ENCODE measurements at regions not wholly inside any gene's neighbourhood (a gene's known extent, or its start where the extent isn't known, plus 50 kb on each side); places are given as distances from the start of the nearest gene placed in this dataset.

GRCh38 chr4:19368800-19369199, 882.9 kb upstream of the SLIT2 start:
- H3K36me3 ChIP-seq (ENCODE audit: insufficient read depth, low read length) = no peaks in the 10 kb centered on the region
- no peaks in the 10 kb centered on the region for H3K9me2 ChIP-seq (replicated peaks; ENCODE audit: low read depth, low read length)
- TF ChIP-seq CTCF (conservative IDR thresholded peaks at IDR 0.05; ENCODE audit: low read length) (no peak), EZH2phosphoT487 (IDR thresholded peaks at IDR 0.05; ENCODE audit: borderline replicate concordance) (no peak)
- H3K9me3 ChIP-seq (ENCODE audit: insufficient read depth, low read depth, low read length) = no peaks in the 10 kb centered on the region
- H3K9ac ChIP-seq (ENCODE audit: low read depth, low read length, poor library complexity, severe bottlenecking) = no peak overlapping the region
- H3K4me1 ChIP-seq (ENCODE audit: insufficient read depth, low read length, poor library complexity, severe bottlenecking) = no peaks in the 10 kb centered on the region
- no peak overlapping the region for H3K4me3 ChIP-seq (ENCODE audit: low read length, poor library complexity, severe bottlenecking)
- no peaks in the 10 kb centered on the region for H3K27me3 ChIP-seq (ENCODE audit: insufficient read depth, low read length, poor library complexity, severe bottlenecking)
- H2AFZ ChIP-seq (ENCODE audit: low read length) = no peak overlapping the region
- no peak overlapping the region for H3K4me2 ChIP-seq (ENCODE audit: low read depth, low read length, poor library complexity, severe bottlenecking)
- no peaks in the 10 kb centered on the region for H4K20me1 ChIP-seq (ENCODE audit: insufficient read depth, low read length, poor library complexity, severe bottlenecking)
- no peaks in the 10 kb centered on the region for H3K79me2 ChIP-seq (ENCODE audit: insufficient read depth, low read length)
- no peaks in the 10 kb centered on the region for H3F3A ChIP-seq (ENCODE audit: low read depth)

GRCh38 chr4:19366916-19367315, 884.8 kb upstream of the SLIT2 start:
- H3K27me3 ChIP-seq (ENCODE audit: insufficient read depth, low read length, poor library complexity, severe bottlenecking) = no peaks in the 10 kb centered on the region
- H2AFZ ChIP-seq (ENCODE audit: low read length) = no peak overlapping the region
- H3K9me3 ChIP-seq (ENCODE audit: insufficient read depth, low read depth, low read length) = no peaks in the 10 kb centered on the region
- H3K79me2 ChIP-seq (ENCODE audit: insufficient read depth, low read length) = no peaks in the 10 kb centered on the region
- no peaks in the 10 kb centered on the region for H3K4me1 ChIP-seq (ENCODE audit: insufficient read depth, low read length, poor library complexity, severe bottlenecking)
- no peak for TF ChIP-seq EZH2phosphoT487 (IDR thresholded peaks at IDR 0.05; ENCODE audit: borderline replicate concordance)
- TF ChIP-seq CTCF (conservative IDR thresholded peaks at IDR 0.05; ENCODE audit: low read length) = no peak
- H3K4me2 ChIP-seq (ENCODE audit: low read depth, low read length, poor library complexity, severe bottlenecking) = no peak overlapping the region
- no peaks in the 10 kb centered on the region for H3K9me2 ChIP-seq (replicated peaks; ENCODE audit: low read depth, low read length)
- H3F3A ChIP-seq (ENCODE audit: low read depth) = no peaks in the 10 kb centered on the region
- no peaks in the 10 kb centered on the region for H4K20me1 ChIP-seq (ENCODE audit: insufficient read depth, low read length, poor library complexity, severe bottlenecking)
- no peak overlapping the region for H3K9ac ChIP-seq (ENCODE audit: low read depth, low read length, poor library complexity, severe bottlenecking)
- H3K36me3 ChIP-seq (ENCODE audit: insufficient read depth, low read length) = no peaks in the 10 kb centered on the region
- H3K4me3 ChIP-seq (ENCODE audit: low read length, poor library complexity, severe bottlenecking) = no peak overlapping the region

- H3K9me2 ChIP-seq (replicated peaks; ENCODE audit: low read depth, low read length) = no peaks in the 10 kb centered on the region
- no peaks in the 10 kb centered on the region for H3K36me3 ChIP-seq (ENCODE audit: insufficient read depth, low read length)
- no peak overlapping the region for H3K4me2 ChIP-seq (ENCODE audit: low read depth, low read length, poor library complexity, severe bottlenecking)
- no peaks in the 10 kb centered on the region for H3K79me2 ChIP-seq (ENCODE audit: insufficient read depth, low read length)
- H4K20me1 ChIP-seq (ENCODE audit: insufficient read depth, low read length, poor library complexity, severe bottlenecking) = no peaks in the 10 kb centered on the region
- no peaks in the 10 kb centered on the region for H3K4me1 ChIP-seq (ENCODE audit: insufficient read depth, low read length, poor library complexity, severe bottlenecking)
- no peaks in the 10 kb centered on the region for H3K27me3 ChIP-seq (ENCODE audit: insufficient read depth, low read length, poor library complexity, severe bottlenecking)
- H3F3A ChIP-seq (ENCODE audit: low read depth) = no peaks in the 10 kb centered on the region
- no peak overlapping the region for H3K9ac ChIP-seq (ENCODE audit: low read depth, low read length, poor library complexity, severe bottlenecking)
- H2AFZ ChIP-seq (ENCODE audit: low read length) = no peak overlapping the region
- H3K9me3 ChIP-seq (ENCODE audit: insufficient read depth, low read depth, low read length) = no peaks in the 10 kb centered on the region
- H3K4me3 ChIP-seq (ENCODE audit: low read length, poor library complexity, severe bottlenecking) = no peak overlapping the region
- TF ChIP-seq CTCF (conservative IDR thresholded peaks at IDR 0.05; ENCODE audit: low read length) = no peak
- TF ChIP-seq EZH2phosphoT487 (IDR thresholded peaks at IDR 0.05; ENCODE audit: borderline replicate concordance) = no peak
Measured at GRCh38 chr4:19358015-19358414, 893.7 kb upstream of the SLIT2 start.

All from Loucy (cell line).